HCT116 (cell line): ENCODE measurements at regions not wholly inside any gene's neighbourhood (a gene's known extent, or its start where the extent isn't known, plus 50 kb on each side); places are given as distances from the start of the nearest gene placed in this dataset.

Experiments used
- ATAC-seq: fragments of 200-7000 bp; cut with Tn5 transposase; 2 replicates; pipeline ENCODE4 v1.9.1; 2020; ENCODE audit warnings: mild to moderate bottlenecking, moderate library complexity
- BruUV-seq: library from RNA; stranded (reverse); fragments of 400-500 nt; replicated peaks from 2 replicates; lab custom pipeline; 2021; lab: Mats Ljungman, UMichigan
- CTCF ChIA-PET: fragments of 300-600 bp; sonication (Branson Sonifier 250); formaldehyde crosslinking; loops from one replicate; lab custom pipeline; 2021; ENCODE audit warnings: antibody characterized with exemption; lab: Charles Lee
- POLR2A ChIA-PET: fragments of 300-600, 350-600 bp; sonication (Branson Sonifier 250); formaldehyde crosslinking; loops from one replicate; lab custom pipeline; 2021; ENCODE audit warnings: antibody characterized with exemption; lab: Charles Lee
- RAD21 ChIA-PET, 2 experiments: fragments of 300-600 bp; sonication (Branson Sonifier 250); formaldehyde crosslinking; loops; one replicate each; lab custom pipeline; 2023; ENCODE audit warnings: low total read pairs in 2 of 2; ENCODE audit not compliant: uncharacterized antibody in 2 of 2, unreplicated experiment in 2 of 2, low non-redundant PET in 1 of 2; lab: Charles Lee
- DNase-seq: peaks from one replicate; pipeline ENCODE4 v3.0.0-alpha.2; 2010; ENCODE audit warnings: low read depth, low spot score
- H2AFZ ChIP-seq: fragments of 200-600 bp; shearing (Covaris generic), sonication (generic); 2 replicates; pipeline ENCODE4 v1.6.1; 2017; ENCODE audit warnings: low read depth, mixed run types, mixed read lengths, antibody characterized with exemption, low read length; ENCODE audit not compliant: poor library complexity, severe bottlenecking
- H3K27ac ChIP-seq: 2 replicates; pipeline ENCODE4 v1.5.1; 2012; ENCODE audit warnings: low read depth, low read length
- H3K27me3 ChIP-seq: fragments of 200-600 bp; sonication (generic); 2 replicates; pipeline ENCODE4 v1.6.1; 2016; ENCODE audit warnings: mixed run types, low read length, mixed read lengths; ENCODE audit not compliant: insufficient read depth
- H3K36me3 ChIP-seq, 2 experiments: fragments of 200-500 bp in 1 of 2; fragments of 200-600 bp in 1 of 2; sonication (Bioruptor generic) in 1 of 2; sonication (generic) in 1 of 2; 2 replicates each; pipeline versions ENCODE4 v1.5.1 to v1.6.1; 2014 to 2016; ENCODE audit warnings: low read length in 2 of 2, inconsistent platforms in 1 of 2, mixed read lengths in 1 of 2, mixed run types in 1 of 2; ENCODE audit not compliant: insufficient read depth in 2 of 2, control insufficient read depth in 1 of 2
- H3K4me1 ChIP-seq, 2 experiments: fragments of 200-600 bp in 1 of 2; sonication (generic) in 1 of 2; 2 replicates each; pipeline versions ENCODE4 v1.5.1 to v1.6.1; 2012 to 2017; ENCODE audit warnings: low read length in 2 of 2, inconsistent platforms in 1 of 2, mild to moderate bottlenecking in 1 of 2, mixed read lengths in 1 of 2, mixed run types in 1 of 2, moderate library complexity in 1 of 2; ENCODE audit not compliant: insufficient read depth in 2 of 2, control insufficient read depth in 1 of 2
- H3K4me2 ChIP-seq: fragments of 200-600 bp; sonication (generic); 2 replicates; pipeline ENCODE4 v1.6.1; 2017; ENCODE audit warnings: mixed run types, low read length, mixed read lengths
- H3K4me3 ChIP-seq, 2 experiments: fragments of 200-600 bp in 1 of 2; sonication (generic) in 1 of 2; replicated peaks in 1 of 2; 2 replicates each; pipeline ENCODE4 v1.5.1; 2011 to 2016; ENCODE audit warnings: low read length in 2 of 2, control low read depth in 1 of 2, low read depth in 1 of 2, mild to moderate bottlenecking in 1 of 2, mixed read lengths in 1 of 2, mixed run types in 1 of 2
- H3K79me2 ChIP-seq: fragments of 200-600 bp; sonication (generic); 2 replicates; pipeline ENCODE4 v1.6.1; 2017; ENCODE audit warnings: mild to moderate bottlenecking, mixed run types, low read length, moderate library complexity, mixed read lengths; ENCODE audit not compliant: insufficient read depth
- H3K9ac ChIP-seq: fragments of 200-600 bp; sonication (generic); 2 replicates; pipeline ENCODE4 v1.6.1; 2016; ENCODE audit warnings: low read length, mixed read lengths
- H3K9me2 ChIP-seq: fragments of 200-600 bp; sonication (generic), shearing (Covaris generic); 2 replicates; pipeline ENCODE4 v1.6.1; 2017; ENCODE audit warnings: mixed run types, mild to moderate bottlenecking, moderate library complexity; ENCODE audit not compliant: insufficient read depth
- H3K9me3 ChIP-seq, 2 experiments: fragments of 200-500 bp in 1 of 2; fragments of 200-600 bp in 1 of 2; sonication (Bioruptor generic) in 1 of 2; sonication (generic) in 1 of 2; 2 replicates each; pipeline ENCODE4 v1.6.1; 2014 to 2017; ENCODE audit warnings: low read length in 2 of 2, mixed read lengths in 2 of 2, inconsistent platforms in 1 of 2, low read depth in 1 of 2, mild to moderate bottlenecking in 1 of 2, mixed run types in 1 of 2, moderate library complexity in 1 of 2; ENCODE audit not compliant: control insufficient read depth in 1 of 2, insufficient read depth in 1 of 2
- H4K20me1 ChIP-seq: fragments of 200-600 bp; sonication (generic), shearing (Covaris generic); 2 replicates; pipeline ENCODE4 v1.6.1; 2017; ENCODE audit warnings: mixed run types, mild to moderate bottlenecking, moderate library complexity; ENCODE audit not compliant: insufficient read depth
- CEBPB ChIP-seq: IDR thresholded peaks from 2 replicates; pipeline ENCODE4 v1.6.1; 2012; ENCODE audit warnings: low read depth
- CTCF ChIP-seq, 3 experiments: fragments of 200-600 bp in 1 of 3; sonication (generic) in 1 of 3; IDR thresholded peaks in 2 of 3; conservative IDR thresholded peaks in 1 of 3; 2 replicates each; pipeline ENCODE4 v1.5.1; 2012 to 2017; ENCODE audit warnings: low read depth in 2 of 3, low read length in 2 of 3, antibody characterized with exemption in 1 of 3, borderline replicate concordance in 1 of 3, control low read depth in 1 of 3, mild to moderate bottlenecking in 1 of 3, mixed read lengths in 1 of 3, mixed run types in 1 of 3, moderate library complexity in 1 of 3; ENCODE audit not compliant: insufficient read depth in 1 of 3
- EGR1 ChIP-seq: IDR thresholded peaks from 2 replicates; pipeline ENCODE4 v1.6.1; 2012; ENCODE audit warnings: low read depth
- ELF1 ChIP-seq: IDR thresholded peaks from 2 replicates; pipeline ENCODE4 v1.6.1; 2012; ENCODE audit warnings: low read depth, borderline replicate concordance
- EZH2 ChIP-seq: fragments of 200-600 bp; sonication (generic); IDR thresholded peaks from 2 replicates; pipeline ENCODE4 v1.6.1; 2017; ENCODE audit warnings: antibody characterized with exemption, mixed run types
- FOSL1 ChIP-seq: IDR thresholded peaks from 2 replicates; pipeline ENCODE4 v1.6.1; 2012; ENCODE audit warnings: low read depth
- JUND ChIP-seq: IDR thresholded peaks from 2 replicates; pipeline ENCODE4 v1.6.1; 2012
- MAX ChIP-seq: IDR thresholded peaks from 2 replicates; pipeline ENCODE4 v1.6.1; 2012
- RAD21 ChIP-seq: IDR thresholded peaks from 2 replicates; pipeline ENCODE4 v1.6.1; 2012; ENCODE audit warnings: low read depth, mild to moderate bottlenecking
- SP1 ChIP-seq: IDR thresholded peaks from 2 replicates; pipeline ENCODE4 v1.6.1; 2012; ENCODE audit warnings: low read depth
- SRF ChIP-seq: IDR thresholded peaks from 2 replicates; pipeline ENCODE4 v1.6.1; 2012; ENCODE audit warnings: low read depth
- TCF7L2 ChIP-seq: IDR thresholded peaks from 2 replicates; pipeline ENCODE4 v1.7.0; 2011; ENCODE audit warnings: borderline replicate concordance, inconsistent platforms; ENCODE audit not compliant: insufficient read depth, insufficient read length; ENCODE audit errors: extremely low read depth
- YY1 ChIP-seq: IDR thresholded peaks from 2 replicates; pipeline ENCODE4 v1.6.1; 2011; ENCODE audit warnings: low read length, low read depth, moderate library complexity, mild to moderate bottlenecking; ENCODE audit not compliant: insufficient replicate concordance; ENCODE audit errors: extremely low read depth
- ZNF274 ChIP-seq: fragments of 200-500 bp; sonication (Bioruptor generic); IDR thresholded peaks from 2 replicates; pipeline ENCODE4 v1.6.1; 2014; ENCODE audit warnings: mild to moderate bottlenecking, low read depth, low read length, inconsistent platforms
- intact Hi-C: fragments of 100-400 bp; cut with micrococcal nuclease; formaldehyde crosslinking; loops from 2 replicates; pipeline ENCODE4 v1.10.0; 2022

GRCh38 chr4:4930677-4931076 lies 71.2 kb downstream of the MSX1 start:
- no peaks in the 10 kb centered on the region for H4K20me1 ChIP-seq
- no peak overlapping the region for H3K4me3 ChIP-seq
- no peak overlapping the region for H3K27ac ChIP-seq
- ChIA-PET CTCF (no interaction called here), RAD21 (no interaction called here), POLR2A (no interaction called here)
- no peaks in the 10 kb centered on the region for H3K36me3 ChIP-seq
- TF ChIP-seq YY1 = no peak
- TF ChIP-seq SP1 = no peak
- TF ChIP-seq EZH2 = no peak
- TF ChIP-seq MAX = no peak
- TF ChIP-seq ELF1 = no peak
- no peak for TF ChIP-seq CEBPB
- no peak for TF ChIP-seq EGR1
- TF ChIP-seq SRF = no peak
- no peak for TF ChIP-seq CTCF (IDR thresholded peaks at IDR 0.05 in 2 of 3, conservative IDR thresholded peaks at IDR 0.05 in 1 of 3; ENCODE audit: borderline replicate concordance in 1 of 3, insufficient read depth in 1 of 3, low read depth in 2 of 3, low read length in 2 of 3)
- TF ChIP-seq JUND = no peak
- TF ChIP-seq FOSL1 = no peak
- no peak for TF ChIP-seq ZNF274
- TF ChIP-seq TCF7L2 = no peak
- no peak for TF ChIP-seq RAD21
- no peak overlapping the region for H3K4me2 ChIP-seq
- no peak for DNase-seq
- H3K9me3 ChIP-seq = no peaks in the 10 kb centered on the region
- BruUV-seq = no TSS peak
- no peak for ATAC-seq
- no peak overlapping the region for H2AFZ ChIP-seq
- H3K9me2 ChIP-seq = no peaks in the 10 kb centered on the region
- H3K4me1 ChIP-seq = no peaks in the 10 kb centered on the region
- no peaks in the 10 kb centered on the region for H3K79me2 ChIP-seq
- H3K9ac ChIP-seq = no peak overlapping the region
- intact Hi-C loops = no loop called here
- peaks cover 9% of the 10 kb centered on the region; the same call in 1 of the 2 replicates for H3K27me3 ChIP-seq
